SK-N-SH treated with all-trans-retinoic acid at 6 μM for 48 hours (cell line): ENCODE measurements at regions not wholly inside any gene's neighbourhood (a gene's known extent, or its start where the extent isn't known, plus 50 kb on each side); places are given as distances from the start of the nearest gene placed in this dataset.

Experiments
- BACH2 ChIP-seq: fragments of 250-450 bp; sonication (Bioruptor Pico); IDR thresholded peaks from 2 replicates; pipeline ENCODE4 v1.9.0; 2021; ENCODE audit warnings: mild to moderate bottlenecking, borderline replicate concordance
- GLIS3 ChIP-seq: fragments of 250-450 bp; sonication (Bioruptor Pico); IDR thresholded peaks from 2 replicates; pipeline ENCODE4 v1.5.0; 2020; ENCODE audit warnings: mild to moderate bottlenecking, moderate library complexity
- POU6F1 ChIP-seq: fragments of 250-450 bp; sonication (Bioruptor Pico); IDR thresholded peaks from 2 replicates; pipeline ENCODE4 v1.8.0; 2021; ENCODE audit warnings: low read depth, mild to moderate bottlenecking, moderate library complexity, borderline replicate concordance
- RARB ChIP-seq: fragments of 250-450 bp; sonication (Bioruptor Pico); IDR thresholded peaks from 2 replicates; pipeline ENCODE4 v1.8.0; 2021; ENCODE audit warnings: mild to moderate bottlenecking, moderate library complexity
- ZFP30 ChIP-seq: fragments of 450-650 bp; formaldehyde crosslinking; IDR thresholded peaks from 2 replicates; pipeline ENCODE4 v1.5.0; 2022; ENCODE audit warnings: mild to moderate bottlenecking, moderate library complexity
- ZNF70 ChIP-seq: fragments of 450-650 bp; formaldehyde crosslinking; IDR thresholded peaks from 2 replicates; pipeline ENCODE4 v1.5.0; 2020; ENCODE audit warnings: mild to moderate bottlenecking, moderate library complexity
- TF ChIP-seq, protein P1 (sequence below): fragments of 250-450 bp; sonication (Bioruptor Pico); IDR thresholded peaks from 2 replicates; pipeline ENCODE4 v1.5.1; 2020; ENCODE audit warnings: low read depth, mild to moderate bottlenecking, moderate library complexity

- TF ChIP-seq ZFP30 (CRISPR knock-in tag) (no peak), ZNF70 (CRISPR knock-in tag) (no peak), BACH2 (CRISPR knock-in tag) (no peak), RARB (CRISPR knock-in tag) (no peak), GLIS3 (no peak), POU6F1 (CRISPR knock-in tag) (no peak)
- TF ChIP-seq, protein P1, sequence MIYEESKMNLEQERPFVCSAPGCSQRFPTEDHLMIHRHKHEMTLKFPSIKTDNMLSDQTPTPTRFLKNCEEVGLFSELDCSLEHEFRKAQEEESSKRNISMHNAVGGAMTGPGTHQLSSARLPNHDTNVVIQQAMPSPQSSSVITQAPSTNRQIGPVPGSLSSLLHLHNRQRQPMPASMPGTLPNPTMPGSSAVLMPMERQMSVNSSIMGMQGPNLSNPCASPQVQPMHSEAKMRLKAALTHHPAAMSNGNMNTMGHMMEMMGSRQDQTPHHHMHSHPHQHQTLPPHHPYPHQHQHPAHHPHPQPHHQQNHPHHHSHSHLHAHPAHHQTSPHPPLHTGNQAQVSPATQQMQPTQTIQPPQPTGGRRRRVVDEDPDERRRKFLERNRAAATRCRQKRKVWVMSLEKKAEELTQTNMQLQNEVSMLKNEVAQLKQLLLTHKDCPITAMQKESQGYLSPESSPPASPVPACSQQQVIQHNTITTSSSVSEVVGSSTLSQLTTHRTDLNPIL (CRISPR knock-in tag), result no peak
These were observed 74.0 kb upstream of the FZD7 start for GRCh38 chr2:201959626-201960025.
